HEK293T (cell line): ENCODE measurements at regions not wholly inside any gene's neighbourhood (a gene's known extent, or its start where the extent isn't known, plus 50 kb on each side); places are given as distances from the start of the nearest gene placed in this dataset.
"Not testable (repeated sequence)": the region's sequence is repeated elsewhere in the genome, so short reads cannot be mapped to it uniquely, and the experiment has no call there.

Experiments
- TARDBP ChIP-seq: fragments of 450-650 bp; IDR thresholded peaks from 2 replicates; pipeline ENCODE4 v1.6.1; 2016
- ZNF384 ChIP-seq: fragments of 450-650 bp; IDR thresholded peaks from 2 replicates; pipeline ENCODE4 v1.6.1; 2016

GRCh38 chr11:44391004-44391403 is 81.1 kb upstream of the ALX4 start:
- not testable (repeated sequence) for TF ChIP-seq TARDBP, ZNF384
